ENCODE measurements at regions not wholly inside any gene's neighbourhood (a gene's known extent, or its start where the extent isn't known, plus 50 kb on each side); places are given as distances from the start of the nearest gene placed in this dataset.
"Not testable (repeated sequence)": the region's sequence is repeated elsewhere in the genome, so short reads cannot be mapped to it uniquely, and the experiment has no call there.

DNA sequence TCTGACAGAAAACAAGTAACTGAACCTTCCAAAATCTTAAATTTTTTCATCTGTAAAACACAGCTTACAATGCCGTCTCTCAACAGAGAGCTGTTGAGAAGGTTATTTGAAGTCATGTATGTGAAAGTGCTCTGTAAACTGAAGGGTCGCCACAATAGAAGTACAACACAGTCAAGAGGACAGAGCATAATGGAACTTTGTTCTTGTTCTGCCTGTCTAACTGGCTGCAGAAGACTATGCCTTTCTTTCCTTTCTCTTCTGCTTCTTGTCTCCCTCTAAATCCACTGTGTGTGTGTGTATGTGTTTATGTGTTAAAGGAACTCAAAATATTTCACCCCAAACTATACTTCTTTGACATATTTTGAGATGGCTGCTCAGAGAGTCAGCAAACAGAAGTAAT, 365.8 kb upstream of the RND3 start:
- no peak for DNase-seq (ENCODE audit: low spot score)

DNA sequence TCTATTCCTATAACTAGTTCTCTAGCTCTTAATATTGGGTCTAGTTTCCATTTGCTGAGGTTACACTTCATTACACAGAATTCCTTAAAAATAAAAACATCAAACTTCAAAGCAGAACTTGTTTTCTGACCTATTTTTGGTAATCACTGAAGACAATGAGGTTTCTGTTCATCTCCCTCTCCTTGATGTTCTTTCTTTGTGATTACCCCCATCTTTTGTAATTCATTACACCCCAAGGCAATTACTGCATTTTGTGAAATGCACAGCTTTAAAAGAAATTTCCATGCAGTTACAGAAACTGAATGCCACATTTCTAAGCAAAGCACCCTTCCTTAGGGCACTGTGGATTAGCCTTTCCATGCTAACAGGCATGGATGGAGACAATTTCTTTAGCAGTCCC, 363.2 kb upstream of the RND3 start:
- DNase-seq (ENCODE audit: low spot score), result no peak

- DNase-seq (ENCODE audit: low spot score), result no peak
Observed at GRCh38 chr2:150847578-150847977, 360.1 kb upstream of the RND3 start.

DNA sequence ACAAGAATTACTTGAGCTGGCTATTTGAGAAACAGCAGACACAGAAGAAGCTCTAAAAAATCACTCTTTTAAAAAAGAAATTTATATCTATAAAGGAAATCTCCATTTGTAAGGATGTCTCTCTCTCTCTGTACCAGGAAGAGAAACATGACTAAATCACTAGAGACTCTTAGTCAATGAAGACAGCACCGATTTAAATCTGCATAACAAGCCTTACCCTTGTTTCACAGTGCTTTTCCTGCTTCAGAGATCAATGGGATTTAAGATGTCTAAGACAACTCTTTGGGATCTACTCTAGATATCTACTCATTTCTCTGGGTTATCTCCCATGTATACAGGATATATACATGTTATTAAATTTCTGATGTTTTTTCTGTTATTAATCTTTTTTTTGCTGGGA, 359.2 kb upstream of the RND3 start:
- no peak for DNase-seq (ENCODE audit: low spot score)

DNA sequence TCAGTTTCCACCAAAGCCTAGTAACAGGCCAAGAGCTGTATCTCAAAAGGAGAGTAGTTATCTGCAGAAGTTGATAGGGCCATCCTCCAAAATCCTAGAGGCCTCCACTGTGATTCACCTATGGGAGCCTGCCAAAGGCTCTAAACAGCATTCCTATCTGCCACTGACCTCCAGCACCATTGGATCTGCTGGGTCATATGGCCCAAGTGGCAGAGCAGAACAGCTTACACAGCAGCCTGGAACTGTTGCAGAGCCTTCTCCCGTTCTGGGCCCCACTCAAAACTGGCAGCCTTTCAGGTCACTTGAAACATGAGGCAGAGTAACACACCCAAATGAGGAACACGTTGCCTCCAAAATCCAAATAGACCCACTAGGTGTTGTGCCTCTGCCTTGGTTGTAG, 345.2 kb upstream of the RND3 start:
- no peak for DNase-seq (ENCODE audit: low spot score)

GRCh38 chr2:150824118-150824517, 336.7 kb upstream of the RND3 start:
- no peak for DNase-seq (ENCODE audit: low spot score)

DNA sequence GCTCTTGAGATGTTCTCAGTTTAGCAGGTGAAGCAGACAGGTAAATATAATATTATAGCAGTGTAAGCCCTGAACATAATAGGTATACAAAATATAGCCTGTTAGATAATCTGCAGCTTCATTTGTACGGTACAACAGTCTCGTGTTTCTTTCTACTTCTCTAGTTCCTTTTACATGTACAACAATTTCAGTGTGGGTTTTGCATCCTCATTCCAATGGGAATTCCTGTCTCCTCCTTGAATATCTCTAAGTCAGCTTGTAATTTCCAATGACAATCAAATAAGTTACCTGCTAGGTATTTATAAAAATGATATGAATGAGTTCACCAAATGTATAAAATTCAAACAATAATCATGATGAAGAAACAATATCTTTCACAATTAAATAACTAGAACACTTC, 330.0 kb upstream of the RND3 start:
- DNase-seq (ENCODE audit: low spot score), result no peak

DNA sequence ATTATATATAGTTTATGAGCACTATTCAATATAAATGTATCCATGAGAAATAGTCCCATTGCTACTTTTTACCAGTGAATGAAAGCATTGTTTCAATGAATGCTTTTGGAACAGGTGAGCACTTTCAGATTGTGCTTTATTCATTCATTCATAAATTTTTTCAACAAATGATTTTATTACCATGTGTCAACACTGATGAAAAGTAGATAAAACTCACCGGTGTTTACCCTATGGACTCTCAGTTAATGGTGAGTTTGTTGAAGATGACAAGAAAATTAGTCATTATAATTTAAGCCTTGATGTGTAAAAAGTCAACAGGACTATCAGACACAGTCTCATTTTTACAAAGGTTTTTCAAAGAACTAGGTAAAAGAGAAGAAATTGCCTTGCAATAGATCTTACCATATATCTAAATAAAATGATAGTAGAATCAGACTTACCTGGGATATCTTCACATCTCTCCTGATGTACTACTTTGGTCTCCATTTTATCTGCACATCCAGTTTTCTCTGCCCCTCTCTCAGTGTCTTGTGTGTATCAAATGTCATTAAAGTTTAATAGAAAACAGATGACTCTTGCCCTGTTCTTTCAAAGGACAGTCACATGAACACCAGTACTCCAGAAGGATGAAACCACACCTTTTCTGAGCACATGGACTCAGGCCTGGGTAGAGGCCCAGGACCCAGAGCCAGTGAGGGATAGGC, 325.3 kb upstream of the RND3 start:
- no peak for DNase-seq (ENCODE audit: low spot score)

GRCh38 chr2:150812066-150812465, 324.6 kb upstream of the RND3 start:
- DNase-seq (ENCODE audit: low spot score), result no peak

GRCh38 chr2:150811259-150811855, 323.9 kb upstream of the RND3 start:
- no peak for DNase-seq (ENCODE audit: low spot score)

DNA sequence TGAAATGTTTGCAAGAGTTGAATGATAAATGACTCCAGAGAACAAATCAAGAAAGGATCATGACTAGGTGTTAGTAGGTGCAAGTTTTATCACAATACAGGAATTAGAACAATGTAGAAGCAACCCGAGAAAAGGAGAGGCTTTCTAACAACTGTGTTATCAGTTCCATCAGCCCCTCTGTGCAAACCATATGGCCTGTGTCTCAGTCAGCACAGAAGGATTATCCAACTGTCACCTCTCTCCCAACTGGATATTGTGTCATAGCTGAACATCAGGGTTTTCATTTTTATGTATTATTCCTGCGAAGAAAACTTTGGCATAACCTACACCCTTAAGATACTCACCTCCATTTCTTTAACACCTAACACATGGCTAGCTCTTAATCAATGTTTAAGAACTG, 321.6 kb upstream of the RND3 start:
- DNase-seq (ENCODE audit: low spot score), result no peak

DNA sequence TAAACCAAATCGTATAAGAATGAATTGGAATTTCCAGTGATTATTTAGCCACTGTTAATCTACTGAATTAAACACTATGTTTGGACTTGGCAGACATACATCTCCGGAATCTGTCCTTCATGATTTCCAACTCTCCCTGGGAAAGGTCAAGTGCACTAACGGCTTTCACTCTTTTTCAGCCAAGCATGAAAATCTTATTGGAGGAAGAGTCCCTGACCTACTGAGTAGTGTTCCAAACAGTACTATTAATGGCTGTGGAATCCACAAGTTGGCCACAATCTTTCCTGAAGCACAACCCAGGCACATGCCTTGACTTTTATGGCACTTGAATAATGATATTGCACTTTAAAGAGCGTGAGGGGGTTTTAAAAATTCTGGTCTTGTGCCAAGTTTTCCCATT, 318.9 kb upstream of the RND3 start:
- DNase-seq (ENCODE audit: low spot score), result no peak

DNA sequence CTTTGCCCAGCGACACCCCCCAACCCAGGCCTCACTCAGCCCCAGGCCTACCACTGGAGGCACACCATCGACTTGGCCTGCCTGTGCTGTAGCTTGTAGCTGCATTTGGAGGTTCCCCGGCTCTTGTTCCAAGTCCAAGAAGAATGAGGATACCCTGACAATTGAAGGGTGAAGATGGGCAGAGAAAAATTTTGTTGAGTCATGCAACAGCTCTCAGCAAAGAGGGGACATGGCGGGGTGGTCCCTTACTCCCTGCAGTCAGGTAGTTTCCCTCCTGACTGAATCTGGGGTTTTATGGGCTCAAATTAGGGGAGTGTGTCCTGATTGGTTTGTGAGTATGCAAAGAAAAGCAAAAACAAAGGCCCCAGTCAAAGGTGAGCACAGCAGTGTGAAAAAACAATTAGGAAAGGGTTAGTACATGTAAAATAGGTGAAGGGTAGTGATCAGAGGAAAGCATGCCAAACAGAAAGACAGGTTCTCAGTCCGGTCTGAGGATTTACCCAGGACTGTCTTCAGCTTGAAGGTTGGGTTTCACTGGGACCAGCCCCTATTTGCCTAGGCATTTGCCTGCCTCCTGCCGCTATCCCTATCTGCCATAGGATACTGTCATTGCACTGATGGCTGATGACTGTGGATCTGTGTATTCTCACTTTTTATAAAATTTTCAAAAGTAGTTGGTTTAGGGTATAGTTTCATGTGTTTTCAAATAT, 316.4 kb upstream of the RND3 start:
- no peak for DNase-seq (ENCODE audit: low spot score)

DNA sequence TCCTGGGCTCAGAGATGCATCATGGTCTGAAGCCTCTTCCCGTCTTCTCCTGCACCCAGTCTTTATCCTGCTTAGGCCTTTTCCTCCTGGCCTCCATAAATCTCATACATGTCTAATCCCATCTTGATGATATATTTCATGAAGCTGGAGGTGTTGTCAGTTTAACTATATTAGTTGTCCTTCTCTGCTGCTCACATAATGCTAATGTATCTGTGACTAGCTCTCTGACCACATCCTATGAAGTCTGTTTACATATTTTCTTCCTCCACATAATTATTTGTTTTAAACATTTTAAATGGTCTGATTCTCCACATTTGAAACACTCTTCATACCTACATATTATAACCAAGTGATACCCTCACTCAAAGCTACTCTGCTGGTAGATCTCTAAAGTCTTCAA, 315.2 kb upstream of the RND3 start:
- DNase-seq (ENCODE audit: low spot score), result no peak

DNA sequence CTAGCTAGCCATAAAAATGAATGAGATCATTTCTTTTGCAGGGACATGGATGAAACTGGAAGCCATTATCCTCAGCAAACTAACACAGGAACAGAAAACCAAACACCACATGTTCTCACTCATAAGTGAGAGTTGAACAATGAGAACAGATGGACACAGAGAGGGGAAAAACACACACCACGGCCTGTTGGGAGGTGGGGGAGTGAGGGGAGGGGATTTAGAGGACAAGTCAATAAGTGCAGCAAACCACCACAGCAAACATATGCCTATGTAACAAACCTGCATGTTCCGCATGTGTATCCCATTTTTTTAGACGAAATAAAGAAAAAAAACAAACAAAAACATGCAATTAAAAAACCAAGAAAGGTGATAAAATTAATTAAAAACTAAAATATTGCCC, 308.8 kb upstream of the RND3 start:
- DNase-seq (ENCODE audit: low spot score), result not testable (repeated sequence)

DNA sequence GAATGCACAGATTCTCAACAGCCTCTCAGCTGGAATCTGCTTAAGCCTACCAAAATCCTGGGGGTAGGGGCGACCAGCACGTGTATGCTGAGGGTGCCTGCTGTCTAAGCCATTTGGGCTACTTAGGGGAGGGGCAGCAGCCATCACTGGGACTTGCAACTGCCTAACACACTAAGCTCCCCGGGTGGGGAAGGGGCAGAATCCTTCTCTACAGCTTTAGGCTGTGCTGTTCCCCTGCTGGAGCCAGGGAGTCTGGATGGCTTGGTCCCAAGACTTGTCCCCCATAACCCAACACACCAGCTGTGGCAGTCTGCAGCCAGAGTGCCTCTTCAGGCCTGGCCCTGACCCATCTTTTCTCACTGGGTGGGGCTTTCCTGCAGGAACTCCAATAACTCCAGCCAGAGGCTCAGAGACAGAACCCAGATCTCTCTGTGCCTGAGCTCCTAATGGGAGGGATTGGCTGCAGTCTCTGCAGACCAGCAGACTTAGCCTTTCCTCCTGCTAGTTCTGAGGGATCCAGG, 305.4 kb upstream of the RND3 start:
- no peak for DNase-seq (ENCODE audit: low spot score)

- DNase-seq (ENCODE audit: low spot score), result no peak
Observed at GRCh38 chr2:150791567-150791966, 304.1 kb upstream of the RND3 start.

- DNase-seq (ENCODE audit: low spot score), result no peak
Observed at GRCh38 chr2:150789376-150789905, 302.0 kb upstream of the RND3 start.

DNA sequence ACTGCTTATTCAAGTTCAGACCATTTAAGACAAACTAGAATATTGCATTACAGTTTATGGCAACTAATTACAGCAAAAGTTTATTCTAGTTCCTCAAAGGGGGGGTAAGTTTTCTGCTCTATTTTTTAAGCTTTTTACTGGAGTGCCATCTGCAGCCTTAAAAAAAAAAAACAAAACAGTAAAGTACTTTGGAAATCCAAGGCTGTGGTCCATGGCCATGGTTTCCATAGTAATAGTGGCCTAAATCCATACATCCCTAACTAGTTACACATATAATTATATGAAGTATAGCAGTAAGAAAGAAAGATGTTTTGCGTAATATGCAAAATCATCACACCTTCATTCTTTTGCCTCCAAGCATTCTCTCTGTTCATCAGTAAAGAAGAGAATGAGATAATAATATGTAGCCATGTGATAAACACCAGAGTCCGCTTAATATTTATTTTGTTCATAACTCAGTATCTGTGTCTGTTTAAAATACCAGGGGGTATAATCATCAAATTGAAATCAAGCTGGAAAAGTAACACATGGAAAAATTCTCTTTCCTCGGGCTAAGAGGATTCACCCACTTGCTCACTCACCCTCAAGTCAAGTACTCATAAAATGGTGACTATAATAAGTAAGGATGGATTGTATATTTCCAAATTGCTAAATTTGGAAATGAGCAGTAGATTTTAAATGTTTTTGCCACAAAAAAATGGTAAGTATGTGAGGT, 301.1 kb upstream of the RND3 start:
- DNase-seq (ENCODE audit: low spot score), result no peak

DNA sequence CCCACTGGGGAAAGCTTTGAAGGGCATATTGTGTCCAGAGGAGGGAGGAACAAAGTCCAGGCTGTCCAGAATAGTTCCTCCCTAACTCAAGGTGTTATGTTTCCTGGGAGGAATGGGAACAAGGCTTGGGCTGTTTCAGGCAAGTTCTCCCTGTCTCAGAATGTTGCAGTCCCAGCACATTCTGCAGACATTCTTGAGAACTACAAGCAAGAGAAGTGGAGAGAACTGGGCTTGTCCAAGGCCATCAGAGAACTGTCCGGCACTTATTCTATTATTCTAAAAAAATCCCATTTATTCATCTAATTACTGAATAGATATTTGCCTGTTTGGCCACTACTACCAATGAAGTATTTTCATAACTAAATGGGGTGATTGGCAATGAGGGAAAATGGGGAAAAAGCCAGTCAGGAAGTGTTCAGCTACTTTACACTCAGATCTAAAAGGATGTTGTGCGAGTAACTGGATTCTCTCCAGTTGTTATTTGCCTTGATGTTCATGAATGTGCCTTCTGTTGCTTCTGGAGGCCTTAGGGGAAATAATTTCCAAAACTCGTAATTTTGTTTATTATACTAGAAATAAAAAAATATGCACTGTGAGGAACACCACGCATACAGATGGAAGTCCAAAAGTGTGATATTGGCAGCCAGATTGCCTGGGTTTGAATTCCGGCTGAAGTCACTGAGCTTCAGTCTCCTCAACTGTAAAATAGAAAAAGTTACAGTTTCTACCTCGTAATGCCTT, 300.1 kb upstream of the RND3 start:
- no peak for DNase-seq (ENCODE audit: low spot score)

DNA sequence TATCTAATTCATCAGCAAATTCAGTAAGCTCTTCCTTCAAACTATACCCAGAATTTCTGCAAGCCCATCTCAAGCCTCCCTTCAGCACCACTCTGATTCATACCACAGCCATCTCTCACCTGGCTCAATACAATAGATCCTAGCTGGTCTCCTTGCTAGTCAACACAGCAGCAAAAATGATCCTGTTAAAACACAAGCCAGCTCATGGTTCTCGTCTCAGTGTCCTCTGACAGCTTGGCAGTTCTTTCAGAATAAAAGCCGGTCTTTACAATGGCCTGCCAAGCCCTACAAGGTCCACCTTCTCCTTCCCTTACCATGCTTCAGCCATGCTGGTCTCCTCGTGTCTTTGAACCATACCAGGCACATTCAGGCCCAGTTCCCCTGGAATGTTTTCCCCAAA, 296.9 kb upstream of the RND3 start:
- no peak for DNase-seq (ENCODE audit: low spot score)

DNA sequence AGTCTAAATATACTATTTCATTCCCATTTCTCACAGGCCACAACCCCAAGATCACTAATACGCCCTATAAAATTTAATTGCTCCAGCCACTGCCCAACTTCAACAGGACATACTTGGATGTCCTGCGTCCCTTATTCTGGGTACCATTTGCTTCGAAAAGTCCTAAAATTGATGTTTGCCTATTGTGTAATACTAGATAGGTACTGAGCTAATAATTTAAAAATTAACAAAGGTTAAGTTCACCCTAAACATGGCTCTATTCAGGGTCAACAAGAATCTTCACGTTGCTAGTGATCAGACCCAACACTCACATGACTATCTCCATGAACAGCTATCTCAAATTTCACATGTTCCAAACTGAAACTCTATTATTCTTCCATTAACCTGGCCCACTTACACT, 296.4 kb upstream of the RND3 start:
- no peak for DNase-seq (ENCODE audit: low spot score)

Data from A172 (cell line).